ENCODE measurements at regions not wholly inside any gene's neighbourhood (a gene's known extent, or its start where the extent isn't known, plus 50 kb on each side); places are given as distances from the start of the nearest gene placed in this dataset.
A peak's percentile ranks its signal among the peaks of the same experiment; 100 is the strongest.

DNA sequence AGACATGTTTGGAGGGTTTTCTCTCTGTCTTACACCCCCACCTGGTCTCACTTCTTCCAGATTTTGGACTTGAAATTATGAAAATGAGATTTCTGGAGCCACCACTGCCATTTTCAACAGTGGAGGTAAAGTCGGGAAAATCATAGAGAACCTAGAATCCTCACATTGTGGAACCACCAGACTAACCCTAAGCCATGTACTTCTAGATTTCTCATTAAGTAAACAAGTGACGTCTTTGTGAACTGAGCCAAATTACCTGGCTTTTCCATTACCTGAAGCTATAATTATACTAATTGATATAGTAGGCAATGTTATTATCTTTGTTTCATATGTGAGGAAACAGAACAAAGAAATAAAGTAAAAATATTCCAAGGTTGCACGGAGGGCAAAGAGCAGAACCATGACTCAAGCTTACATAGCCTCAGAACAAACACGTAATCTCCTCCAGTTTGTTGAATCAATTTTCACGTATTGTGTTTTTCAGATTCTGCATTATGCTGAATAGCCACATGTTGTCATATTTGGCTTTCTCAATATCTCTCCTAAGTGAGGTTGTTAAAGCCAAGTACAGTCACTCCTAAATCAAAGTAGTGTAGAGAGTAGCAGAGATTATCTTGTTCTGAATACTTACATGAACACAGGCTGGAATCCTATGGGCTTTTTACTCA, 101.3 kb upstream of the CMC1 start:
- Histone ChIP-seq H3K4me2 (ENCODE audit: low read depth, low read length) (peak overlapping the region; percentile 38), H2AFZ (ENCODE audit: low read length) (no peak overlapping the region), H3K27ac (ENCODE audit: extremely low read length, insufficient read depth, low read length) (no peak overlapping the region), H3K79me2 (ENCODE audit: insufficient read depth, low read length) (no peaks in the 10 kb centered on the region), H3K36me3 (replicated peaks in 1 of 2; ENCODE audit: control insufficient read depth in 1 of 2, insufficient read depth in 2 of 2, low read length in 2 of 2) (no peaks in the 10 kb centered on the region), H3K9me3 (ENCODE audit: low read length) (no peaks in the 10 kb centered on the region), H4K20me1 (ENCODE audit: insufficient read depth, low read length) (no peaks in the 10 kb centered on the region), H3K9ac (ENCODE audit: insufficient read depth, low read depth, low read length) (no peak overlapping the region), H3K4me1 (ENCODE audit: insufficient read depth, low read length) (peaks cover 40% of the 10 kb centered on the region), H3K4me3 (replicated peaks in 1 of 3; ENCODE audit: insufficient read depth in 1 of 3, low read depth in 2 of 3, low read length in 3 of 3) (no peak overlapping the region), H3K27me3 (ENCODE audit: control insufficient read depth in 1 of 2, insufficient read depth in 2 of 2, low read length in 2 of 2) (no peaks in the 10 kb centered on the region)
- intact Hi-C loops (cut with micrococcal nuclease; ENCODE audit: unreplicated experiment) = loop anchor here (1.0 kb wide), 1 partner anchor 101 kb away; the partner anchor contains the start of gene CMC1
- ChIA-PET CTCF (ENCODE audit: low intra/inter-chr PET ratio, low total read pairs) (no interaction called here), POLR2A (interaction anchor here (1.0 to 2.2 kb wide), 3 partner anchors 25 to 100 kb away, joined by 3 to 7 read pairs (median 6); no protein-coding TSS in a partner anchor)
- DNase-seq (ENCODE audit: low spot score) (peak; percentile 73), ATAC-seq (peak; percentile 90), FAIRE-seq (no peak)
- in situ Hi-C loops (cut with HindIII; ENCODE audit: extremely low pct_ligation_motif_present, low pct_unique_long_range_greater_than_20kb) = no loop called here
- BruUV-seq (replicated peaks) = no TSS peak
- 5% methylated on average over 5 of the region's 5 CpGs for WGBS (ENCODE audit: low lambda C conversion rate)
- TF ChIP-seq, protein P1, sequence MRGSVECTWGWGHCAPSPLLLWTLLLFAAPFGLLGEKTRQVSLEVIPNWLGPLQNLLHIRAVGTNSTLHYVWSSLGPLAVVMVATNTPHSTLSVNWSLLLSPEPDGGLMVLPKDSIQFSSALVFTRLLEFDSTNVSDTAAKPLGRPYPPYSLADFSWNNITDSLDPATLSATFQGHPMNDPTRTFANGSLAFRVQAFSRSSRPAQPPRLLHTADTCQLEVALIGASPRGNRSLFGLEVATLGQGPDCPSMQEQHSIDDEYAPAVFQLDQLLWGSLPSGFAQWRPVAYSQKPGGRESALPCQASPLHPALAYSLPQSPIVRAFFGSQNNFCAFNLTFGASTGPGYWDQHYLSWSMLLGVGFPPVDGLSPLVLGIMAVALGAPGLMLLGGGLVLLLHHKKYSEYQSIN (CRISPR knock-in tag; IDR thresholded peaks at IDR 0.05; ENCODE audit: borderline replicate concordance) = no peak
- TF ChIP-seq ZNF761 (CRISPR knock-in tag; conservative IDR thresholded peaks at IDR 0.05) (no peak), MYNN (CRISPR knock-in tag; IDR thresholded peaks at IDR 0.05; ENCODE audit: low read depth) (no peak), ZNF746 (CRISPR knock-in tag; IDR thresholded peaks at IDR 0.05) (no peak), ZNF292 (CRISPR knock-in tag; IDR thresholded peaks at IDR 0.05; ENCODE audit: borderline replicate concordance, low read depth) (no peak), GLI4 (CRISPR knock-in tag; IDR thresholded peaks at IDR 0.05; ENCODE audit: borderline replicate concordance) (no peak), TCF12 (IDR thresholded peaks at IDR 0.05) (no peak), TCF12 (CRISPR knock-in tag; IDR thresholded peaks at IDR 0.05) (no peak), BCL6 (CRISPR knock-in tag; IDR thresholded peaks at IDR 0.05) (peak; percentile 16; the same call in 1 of the 2 replicates), ZNF121 (CRISPR knock-in tag; IDR thresholded peaks at IDR 0.05) (no peak), ISL2 (CRISPR knock-in tag; IDR thresholded peaks at IDR 0.05) (peak; percentile 30; the same call in 1 of the 2 replicates), ZNF205 (CRISPR knock-in tag; IDR thresholded peaks at IDR 0.05) (no peak)
- TF ChIP-seq, protein P2, sequence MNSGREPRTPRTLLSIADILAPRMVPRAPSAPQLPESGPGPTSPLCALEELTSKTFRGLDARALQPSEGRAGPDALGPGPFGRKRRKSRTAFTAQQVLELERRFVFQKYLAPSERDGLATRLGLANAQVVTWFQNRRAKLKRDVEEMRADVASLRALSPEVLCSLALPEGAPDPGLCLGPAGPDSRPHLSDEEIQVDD (CRISPR knock-in tag; IDR thresholded peaks at IDR 0.05; ENCODE audit: borderline replicate concordance) = no peak
- TF ChIP-seq, protein P3, sequence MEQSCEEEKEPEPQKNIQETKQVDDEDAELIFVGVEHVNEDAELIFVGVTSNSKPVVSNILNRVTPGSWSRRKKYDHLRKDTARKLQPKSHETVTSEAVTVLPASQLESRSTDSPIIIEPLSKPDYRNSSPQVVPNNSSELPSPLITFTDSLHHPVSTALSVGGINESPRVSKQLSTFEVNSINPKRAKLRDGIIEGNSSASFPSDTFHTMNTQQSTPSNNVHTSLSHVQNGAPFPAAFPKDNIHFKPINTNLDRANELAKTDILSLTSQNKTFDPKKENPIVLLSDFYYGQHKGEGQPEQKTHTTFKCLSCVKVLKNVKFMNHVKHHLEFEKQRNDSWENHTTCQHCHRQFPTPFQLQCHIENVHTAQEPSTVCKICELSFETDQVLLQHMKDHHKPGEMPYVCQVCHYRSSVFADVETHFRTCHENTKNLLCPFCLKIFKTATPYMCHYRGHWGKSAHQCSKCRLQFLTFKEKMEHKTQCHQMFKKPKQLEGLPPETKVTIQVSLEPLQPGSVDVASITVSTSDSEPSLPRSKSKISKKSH (CRISPR knock-in tag; IDR thresholded peaks at IDR 0.05; ENCODE audit: borderline replicate concordance) = no peak
- TF ChIP-seq, protein P4, sequence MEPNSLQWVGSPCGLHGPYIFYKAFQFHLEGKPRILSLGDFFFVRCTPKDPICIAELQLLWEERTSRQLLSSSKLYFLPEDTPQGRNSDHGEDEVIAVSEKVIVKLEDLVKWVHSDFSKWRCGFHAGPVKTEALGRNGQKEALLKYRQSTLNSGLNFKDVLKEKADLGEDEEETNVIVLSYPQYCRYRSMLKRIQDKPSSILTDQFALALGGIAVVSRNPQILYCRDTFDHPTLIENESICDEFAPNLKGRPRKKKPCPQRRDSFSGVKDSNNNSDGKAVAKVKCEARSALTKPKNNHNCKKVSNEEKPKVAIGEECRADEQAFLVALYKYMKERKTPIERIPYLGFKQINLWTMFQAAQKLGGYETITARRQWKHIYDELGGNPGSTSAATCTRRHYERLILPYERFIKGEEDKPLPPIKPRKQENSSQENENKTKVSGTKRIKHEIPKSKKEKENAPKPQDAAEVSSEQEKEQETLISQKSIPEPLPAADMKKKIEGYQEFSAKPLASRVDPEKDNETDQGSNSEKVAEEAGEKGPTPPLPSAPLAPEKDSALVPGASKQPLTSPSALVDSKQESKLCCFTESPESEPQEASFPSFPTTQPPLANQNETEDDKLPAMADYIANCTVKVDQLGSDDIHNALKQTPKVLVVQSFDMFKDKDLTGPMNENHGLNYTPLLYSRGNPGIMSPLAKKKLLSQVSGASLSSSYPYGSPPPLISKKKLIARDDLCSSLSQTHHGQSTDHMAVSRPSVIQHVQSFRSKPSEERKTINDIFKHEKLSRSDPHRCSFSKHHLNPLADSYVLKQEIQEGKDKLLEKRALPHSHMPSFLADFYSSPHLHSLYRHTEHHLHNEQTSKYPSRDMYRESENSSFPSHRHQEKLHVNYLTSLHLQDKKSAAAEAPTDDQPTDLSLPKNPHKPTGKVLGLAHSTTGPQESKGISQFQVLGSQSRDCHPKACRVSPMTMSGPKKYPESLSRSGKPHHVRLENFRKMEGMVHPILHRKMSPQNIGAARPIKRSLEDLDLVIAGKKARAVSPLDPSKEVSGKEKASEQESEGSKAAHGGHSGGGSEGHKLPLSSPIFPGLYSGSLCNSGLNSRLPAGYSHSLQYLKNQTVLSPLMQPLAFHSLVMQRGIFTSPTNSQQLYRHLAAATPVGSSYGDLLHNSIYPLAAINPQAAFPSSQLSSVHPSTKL (CRISPR knock-in tag; IDR thresholded peaks at IDR 0.05) = peak; percentile 96
- TF ChIP-seq, protein P5, sequence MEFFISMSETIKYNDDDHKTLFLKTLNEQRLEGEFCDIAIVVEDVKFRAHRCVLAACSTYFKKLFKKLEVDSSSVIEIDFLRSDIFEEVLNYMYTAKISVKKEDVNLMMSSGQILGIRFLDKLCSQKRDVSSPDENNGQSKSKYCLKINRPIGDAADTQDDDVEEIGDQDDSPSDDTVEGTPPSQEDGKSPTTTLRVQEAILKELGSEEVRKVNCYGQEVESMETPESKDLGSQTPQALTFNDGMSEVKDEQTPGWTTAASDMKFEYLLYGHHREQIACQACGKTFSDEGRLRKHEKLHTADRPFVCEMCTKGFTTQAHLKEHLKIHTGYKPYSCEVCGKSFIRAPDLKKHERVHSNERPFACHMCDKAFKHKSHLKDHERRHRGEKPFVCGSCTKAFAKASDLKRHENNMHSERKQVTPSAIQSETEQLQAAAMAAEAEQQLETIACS (CRISPR knock-in tag; IDR thresholded peaks at IDR 0.05) = no peak

Measured in HepG2 (cell line).